ENCODE measurements at regions not wholly inside any gene's neighbourhood (a gene's known extent, or its start where the extent isn't known, plus 50 kb on each side); places are given as distances from the start of the nearest gene placed in this dataset.
"Not testable (repeated sequence)": the region's sequence is repeated elsewhere in the genome, so short reads cannot be mapped to it uniquely, and the experiment has no call there.

DNA sequence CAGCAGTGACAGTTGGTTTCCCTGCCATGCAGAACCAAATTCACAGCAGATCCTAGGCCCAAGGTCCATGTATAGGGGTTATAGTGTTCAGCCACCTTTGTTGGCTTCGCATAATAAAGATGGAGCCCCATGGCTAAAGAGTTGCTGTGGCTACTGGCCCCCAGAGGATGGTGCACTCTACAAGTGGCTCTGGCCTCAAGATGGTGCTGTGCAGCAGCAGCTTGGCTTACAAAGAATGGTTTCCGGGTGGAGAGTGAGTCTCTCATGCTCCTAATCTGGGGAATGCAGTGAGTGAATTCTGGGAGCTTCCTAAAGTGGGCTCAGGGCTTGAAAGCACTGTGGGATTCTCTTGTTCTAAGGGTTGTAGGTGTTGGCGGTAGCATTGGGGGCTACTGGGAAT is 1199.7 kb downstream of the CNTNAP5 start:
- H3K4me3 ChIP-seq (ENCODE audit: low read depth, low read length): no peak overlapping the region
- TF ChIP-seq, protein P1, sequence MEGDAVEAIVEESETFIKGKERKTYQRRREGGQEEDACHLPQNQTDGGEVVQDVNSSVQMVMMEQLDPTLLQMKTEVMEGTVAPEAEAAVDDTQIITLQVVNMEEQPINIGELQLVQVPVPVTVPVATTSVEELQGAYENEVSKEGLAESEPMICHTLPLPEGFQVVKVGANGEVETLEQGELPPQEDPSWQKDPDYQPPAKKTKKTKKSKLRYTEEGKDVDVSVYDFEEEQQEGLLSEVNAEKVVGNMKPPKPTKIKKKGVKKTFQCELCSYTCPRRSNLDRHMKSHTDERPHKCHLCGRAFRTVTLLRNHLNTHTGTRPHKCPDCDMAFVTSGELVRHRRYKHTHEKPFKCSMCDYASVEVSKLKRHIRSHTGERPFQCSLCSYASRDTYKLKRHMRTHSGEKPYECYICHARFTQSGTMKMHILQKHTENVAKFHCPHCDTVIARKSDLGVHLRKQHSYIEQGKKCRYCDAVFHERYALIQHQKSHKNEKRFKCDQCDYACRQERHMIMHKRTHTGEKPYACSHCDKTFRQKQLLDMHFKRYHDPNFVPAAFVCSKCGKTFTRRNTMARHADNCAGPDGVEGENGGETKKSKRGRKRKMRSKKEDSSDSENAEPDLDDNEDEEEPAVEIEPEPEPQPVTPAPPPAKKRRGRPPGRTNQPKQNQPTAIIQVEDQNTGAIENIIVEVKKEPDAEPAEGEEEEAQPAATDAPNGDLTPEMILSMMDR (IDR thresholded peaks at IDR 0.05; ENCODE audit: low read depth, low read length): no peak
- in situ Hi-C loops (cut with HindIII; ENCODE audit: low sequenced_read_pairs): no loop called here
- DNase-seq (ENCODE audit: low read depth, low spot score): no peak

DNA sequence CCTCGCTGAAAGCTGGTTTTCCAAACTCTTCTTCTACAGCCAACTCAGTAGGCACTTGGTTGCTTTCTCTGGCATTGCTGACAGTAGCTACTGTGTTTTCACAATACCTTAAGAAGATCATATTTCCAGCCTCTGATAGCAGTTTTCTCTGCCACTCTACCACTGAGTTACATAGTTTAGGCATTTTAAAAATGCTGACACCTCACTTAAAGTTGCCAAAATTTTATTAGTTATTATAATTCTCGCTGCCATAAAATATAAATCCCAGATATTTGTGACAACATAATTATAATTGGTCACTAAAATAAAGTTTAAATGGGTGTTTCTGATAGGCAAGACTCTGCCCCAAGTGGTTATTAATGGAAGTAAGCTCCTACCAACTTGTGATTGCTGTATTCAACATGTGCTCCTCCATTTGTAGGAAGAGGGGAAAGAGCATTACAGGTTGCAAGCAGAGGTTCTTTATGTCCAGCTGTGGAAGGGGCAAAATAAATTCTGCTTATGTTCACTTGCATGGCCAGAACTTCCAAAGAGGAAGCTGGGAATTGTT is 1202.8 kb downstream of the CNTNAP5 start:
- TF ChIP-seq, protein P1 (IDR thresholded peaks at IDR 0.05; ENCODE audit: low read depth, low read length): no peak
- no peak for DNase-seq (ENCODE audit: low read depth, low spot score)
- in situ Hi-C loops (cut with HindIII; ENCODE audit: low sequenced_read_pairs): no loop called here
- no peak overlapping the region for H3K4me3 ChIP-seq (ENCODE audit: low read depth, low read length)

DNA sequence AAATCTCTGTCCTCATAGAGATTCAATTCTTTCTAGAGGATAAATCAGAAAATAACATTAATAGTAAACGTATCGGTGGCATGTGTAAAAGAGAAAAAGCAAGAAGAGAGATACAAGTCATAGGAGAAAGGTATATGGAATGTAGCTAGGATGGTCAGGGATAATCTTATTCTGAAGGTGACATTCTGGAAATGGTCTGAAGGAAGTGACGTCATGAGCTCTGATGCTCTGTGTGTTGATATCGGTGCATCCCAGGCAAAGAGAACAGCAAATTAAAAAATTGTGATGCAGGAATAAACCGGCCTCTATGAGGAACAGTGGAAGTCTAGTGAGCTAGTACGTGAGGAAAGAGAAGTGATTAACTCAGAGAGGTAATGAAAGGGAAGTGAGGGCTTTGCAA is 1215.8 kb downstream of the CNTNAP5 start:
- DNase-seq (ENCODE audit: low read depth, low spot score): no peak
- no peak overlapping the region for H3K4me3 ChIP-seq (ENCODE audit: low read depth, low read length)
- in situ Hi-C loops (cut with HindIII; ENCODE audit: low sequenced_read_pairs): no loop called here
- TF ChIP-seq, protein P1 (IDR thresholded peaks at IDR 0.05; ENCODE audit: low read depth, low read length): no peak

DNA sequence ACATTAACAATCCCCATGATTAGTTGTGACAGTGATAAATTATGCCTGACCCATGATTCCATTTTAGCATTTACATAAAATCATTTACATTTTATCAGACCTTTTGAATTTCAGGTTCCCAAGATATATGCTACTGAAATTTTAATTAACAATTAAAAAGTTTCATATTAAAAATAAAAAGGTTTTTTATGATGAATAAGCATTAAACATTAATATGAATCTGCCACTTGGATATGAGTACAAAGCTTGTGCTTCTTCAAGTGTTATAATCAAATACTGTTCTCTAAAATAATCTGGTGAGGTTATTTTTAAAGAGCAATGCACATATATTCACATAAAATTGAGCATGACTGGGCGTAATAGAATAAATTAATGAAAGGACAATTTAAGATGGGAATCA is 1218.0 kb downstream of the CNTNAP5 start:
- no peak overlapping the region for H3K4me3 ChIP-seq (ENCODE audit: low read depth, low read length)
- in situ Hi-C loops (cut with HindIII; ENCODE audit: low sequenced_read_pairs): no loop called here
- DNase-seq (ENCODE audit: low read depth, low spot score): no peak
- TF ChIP-seq, protein P1 (IDR thresholded peaks at IDR 0.05; ENCODE audit: low read depth, low read length): no peak

DNA sequence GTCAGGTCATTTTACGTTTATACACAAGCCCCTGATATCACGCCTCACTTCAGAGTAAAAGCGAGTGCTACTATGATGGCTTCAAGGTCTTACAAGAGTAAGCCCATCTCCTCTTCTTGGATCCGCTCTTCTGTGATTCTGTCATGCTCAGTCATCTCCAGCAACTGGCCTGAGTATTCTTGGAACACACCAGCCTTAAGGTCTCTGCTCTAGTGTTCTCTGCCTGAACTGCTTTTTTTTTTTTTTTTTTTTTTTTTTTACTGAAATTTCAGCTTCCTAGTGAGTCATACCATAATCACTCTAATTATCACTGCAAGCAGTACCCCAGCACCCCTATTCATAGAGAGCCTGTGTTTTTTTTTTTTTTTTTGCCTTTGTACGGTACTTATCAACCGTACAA is 1228.9 kb downstream of the CNTNAP5 start:
- in situ Hi-C loops (cut with HindIII; ENCODE audit: low sequenced_read_pairs): no loop called here
- TF ChIP-seq, protein P1 (IDR thresholded peaks at IDR 0.05; ENCODE audit: low read depth, low read length): no peak
- H3K4me3 ChIP-seq (ENCODE audit: low read depth, low read length): no peak overlapping the region
- no peak for DNase-seq (ENCODE audit: low read depth, low spot score)

DNA sequence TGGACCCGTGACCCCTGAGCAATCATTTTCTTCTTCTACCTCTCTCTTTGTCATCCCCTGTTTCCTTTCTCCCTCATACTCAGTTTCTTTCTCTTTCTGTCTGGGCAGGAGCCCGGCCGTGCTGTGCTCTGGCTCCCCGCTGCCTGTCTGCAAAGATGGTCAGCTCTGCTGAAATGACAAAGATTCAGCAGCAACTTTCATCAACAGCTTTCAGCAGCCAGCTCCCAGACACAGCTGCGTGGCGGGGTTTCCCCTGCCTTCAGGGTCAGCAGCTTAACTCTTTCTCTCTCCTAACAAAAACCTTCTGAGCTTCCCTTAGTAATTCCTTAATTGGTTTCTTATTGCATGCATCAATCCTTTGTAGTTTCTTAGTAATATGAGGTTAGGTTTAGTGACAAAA is 1234.4 kb downstream of the CNTNAP5 start:
- in situ Hi-C loops (cut with HindIII; ENCODE audit: low sequenced_read_pairs): no loop called here
- no peak for DNase-seq (ENCODE audit: low read depth, low spot score)
- TF ChIP-seq, protein P1 (IDR thresholded peaks at IDR 0.05; ENCODE audit: low read depth, low read length): no peak
- H3K4me3 ChIP-seq (ENCODE audit: low read depth, low read length): no peak overlapping the region

DNA sequence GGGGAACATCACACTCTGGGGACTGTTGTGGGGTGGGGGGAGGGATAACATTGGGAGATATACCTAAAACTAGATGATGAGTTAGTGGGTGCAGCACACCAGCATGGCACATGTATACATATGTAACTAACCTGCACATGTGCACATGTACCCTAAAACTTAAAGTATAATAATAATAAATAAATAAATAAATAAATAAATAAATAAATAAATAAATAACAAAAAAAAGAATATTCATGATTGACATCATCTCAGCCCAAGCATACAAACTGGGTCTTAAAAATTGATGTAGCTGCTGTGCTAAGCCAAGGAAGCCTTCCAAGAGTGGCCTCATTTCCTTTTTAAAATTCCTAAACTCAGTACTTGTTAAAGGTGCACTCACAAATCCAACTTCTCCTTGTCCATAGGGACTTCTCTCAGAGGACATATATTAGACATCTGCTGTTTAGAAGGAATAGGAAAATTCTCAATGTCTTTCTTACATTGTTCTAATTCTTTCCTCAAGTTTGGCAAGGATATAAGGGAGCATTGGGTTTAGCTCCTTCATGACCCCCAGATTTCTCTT is 1235.4 kb downstream of the CNTNAP5 start:
- in situ Hi-C loops (cut with HindIII; ENCODE audit: low sequenced_read_pairs); H3K4me3 ChIP-seq (ENCODE audit: low read depth, low read length); DNase-seq (ENCODE audit: low read depth, low spot score): not testable (repeated sequence)

Data from astrocyte of the spinal cord (primary cell).